Activated naive CD8-positive, alpha-beta T cell treated with anti-CD3 and anti-CD28 coated beads, Interleukin-2, amount 50 U/mL, for 16 hours (primary cell): ENCODE measurements at regions not wholly inside any gene's neighbourhood (a gene's known extent, or its start where the extent isn't known, plus 50 kb on each side); places are given as distances from the start of the nearest gene placed in this dataset.
A peak's percentile ranks its signal among the peaks of the same experiment; 100 is the strongest.
"Not testable (repeated sequence)": the region's sequence is repeated elsewhere in the genome, so short reads cannot be mapped to it uniquely, and the experiment has no call there.

Source experiments
- DNase-seq: peaks from one replicate; pipeline ENCODE4 v3.0.0-alpha.2; 2020; ENCODE audit warnings: low read depth, low spot score

- DNase-seq = no peak
Observed at GRCh38 chr5:153223376-153223775, 267.1 kb upstream of the GRIA1 start.

DNA sequence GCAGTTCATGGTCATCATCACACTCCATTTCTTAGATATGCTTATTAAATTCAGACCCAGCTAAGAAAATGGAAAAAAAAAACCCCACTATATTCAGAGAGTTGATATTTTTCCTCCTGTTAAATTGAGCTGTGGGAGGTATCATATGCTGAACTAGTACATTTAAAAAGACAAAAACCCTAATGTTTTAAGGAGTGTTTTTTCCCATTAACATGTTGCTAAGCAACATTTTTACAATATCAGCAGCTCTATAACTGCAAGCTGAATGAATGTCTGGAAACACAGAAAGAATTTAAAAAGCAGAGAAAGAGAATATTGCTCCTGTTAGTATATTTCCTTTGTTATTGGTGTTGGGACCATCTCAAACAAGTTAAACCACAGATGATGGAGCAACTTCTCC lies 265.8 kb upstream of the GRIA1 start:
- DNase-seq = no peak

GRCh38 chr5:153233933-153234332 lies 256.5 kb upstream of the GRIA1 start:
- DNase-seq = no peak

GRCh38 chr5:153236319-153236718 lies 254.2 kb upstream of the GRIA1 start:
- DNase-seq = no peak

GRCh38 chr5:153237671-153238332 lies 252.7 kb upstream of the GRIA1 start:
- no peak for DNase-seq

GRCh38 chr5:153257381-153257780 lies 233.1 kb upstream of the GRIA1 start:
- DNase-seq = no peak

DNA sequence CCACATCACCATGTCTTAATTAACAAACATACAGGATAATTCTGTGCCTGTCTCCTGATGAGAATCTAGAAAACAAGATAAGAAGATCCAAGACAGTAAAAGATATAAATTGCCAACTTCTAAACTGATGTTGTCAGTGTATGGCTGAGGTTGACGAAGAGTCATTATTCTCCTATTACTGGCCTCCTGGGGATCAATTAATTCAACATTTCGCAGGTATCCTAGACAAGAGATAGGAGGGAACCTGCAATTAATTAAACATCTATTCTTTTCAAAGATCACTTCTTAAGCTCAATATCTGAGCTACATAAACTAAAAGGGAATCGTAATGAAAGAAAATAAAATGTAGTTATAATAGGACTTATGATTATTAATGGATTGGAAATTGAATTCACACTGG lies 232.0 kb upstream of the GRIA1 start:
- no peak for DNase-seq

DNA sequence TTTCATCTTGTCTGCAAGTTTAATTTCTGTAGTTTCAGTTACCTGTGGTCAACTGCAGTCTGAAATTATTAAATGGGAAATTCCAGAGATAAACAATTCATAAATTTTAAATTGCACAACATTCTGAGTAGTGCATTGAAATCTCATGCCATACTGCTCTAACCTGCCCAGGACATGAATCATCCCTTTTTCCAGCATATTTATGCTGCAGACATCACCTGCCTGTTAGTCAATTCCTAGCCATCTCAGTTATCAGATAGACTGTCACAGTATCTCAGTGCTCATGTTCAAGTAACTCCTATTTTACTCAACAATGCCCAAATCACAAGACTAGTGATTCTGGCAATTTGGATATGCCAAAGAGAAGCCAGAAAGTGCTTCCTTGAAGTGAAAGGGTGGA lies 223.0 kb upstream of the GRIA1 start:
- DNase-seq = no peak

DNA sequence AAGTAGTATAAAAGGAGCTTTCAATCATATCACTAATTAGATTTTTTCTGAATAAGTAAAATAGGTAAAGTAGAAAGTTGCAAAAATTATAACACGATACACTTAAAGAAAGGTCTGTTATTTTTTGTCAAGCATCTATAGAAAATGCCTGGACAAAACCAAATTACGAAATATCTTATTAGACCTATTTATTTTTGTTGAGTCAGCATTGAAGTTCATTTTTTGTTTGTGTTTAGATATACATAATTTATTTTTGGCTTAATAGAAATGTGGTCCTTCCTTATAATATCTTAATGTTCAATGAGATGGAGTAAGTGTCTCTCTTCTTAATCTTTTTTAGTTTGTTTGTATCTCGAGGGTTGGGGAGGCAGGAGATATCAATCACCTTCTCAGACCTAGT lies 214.8 kb upstream of the GRIA1 start:
- DNase-seq = no peak

- no peak for DNase-seq
Observed at GRCh38 chr5:153276151-153276550, 214.3 kb upstream of the GRIA1 start.

DNA sequence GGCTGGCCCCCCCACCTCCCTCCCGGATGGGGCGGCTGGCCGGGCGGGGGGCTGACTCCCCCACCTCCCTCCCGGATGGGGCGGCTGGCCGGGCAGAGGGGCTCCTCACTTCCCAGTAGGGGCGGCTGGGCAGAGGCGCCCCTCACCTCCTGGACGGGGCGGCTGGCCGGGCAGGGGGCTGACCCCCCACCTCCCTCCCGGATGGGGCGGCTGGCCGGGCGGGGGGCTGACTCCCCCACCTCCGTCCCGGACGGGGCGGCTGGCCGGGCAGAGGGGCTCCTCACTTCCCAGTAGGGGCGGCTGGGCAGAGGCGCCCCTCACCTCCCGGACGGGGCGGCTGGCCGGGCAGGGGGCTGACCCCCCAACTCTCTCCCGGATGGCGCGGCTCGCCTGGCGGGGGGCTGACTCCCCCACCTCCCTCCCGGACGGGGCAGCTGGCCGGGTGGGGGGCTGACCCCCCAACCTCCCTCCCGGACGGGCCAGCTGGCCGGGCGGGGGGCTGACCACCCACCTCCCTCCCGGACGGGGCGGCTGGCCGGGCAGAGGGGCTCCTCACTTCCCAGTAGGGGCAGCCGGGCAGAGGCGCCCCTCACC lies 194.1 kb upstream of the GRIA1 start:
- not testable (repeated sequence) for DNase-seq

DNA sequence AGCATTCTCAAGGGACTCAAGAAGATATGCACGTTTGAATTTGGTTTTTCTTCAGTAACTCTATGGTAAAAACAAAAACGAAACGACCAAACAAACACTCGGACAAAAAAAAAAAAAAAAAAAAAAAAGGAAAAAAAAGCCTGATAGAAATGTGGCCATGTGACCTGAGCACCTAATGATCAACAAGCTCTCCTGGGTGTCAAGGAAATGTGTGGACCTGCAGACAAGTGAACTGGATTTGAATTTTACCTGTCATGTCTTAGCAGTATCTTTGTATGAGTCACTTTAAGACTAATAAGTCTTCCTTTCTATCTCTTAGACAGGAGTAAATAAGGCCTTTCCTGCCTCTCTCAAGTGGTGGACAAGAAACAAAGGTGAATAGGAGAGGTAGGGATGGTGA lies 190.6 kb upstream of the GRIA1 start:
- DNase-seq = no peak

GRCh38 chr5:153308282-153308681 lies 182.2 kb upstream of the GRIA1 start:
- no peak for DNase-seq

DNA sequence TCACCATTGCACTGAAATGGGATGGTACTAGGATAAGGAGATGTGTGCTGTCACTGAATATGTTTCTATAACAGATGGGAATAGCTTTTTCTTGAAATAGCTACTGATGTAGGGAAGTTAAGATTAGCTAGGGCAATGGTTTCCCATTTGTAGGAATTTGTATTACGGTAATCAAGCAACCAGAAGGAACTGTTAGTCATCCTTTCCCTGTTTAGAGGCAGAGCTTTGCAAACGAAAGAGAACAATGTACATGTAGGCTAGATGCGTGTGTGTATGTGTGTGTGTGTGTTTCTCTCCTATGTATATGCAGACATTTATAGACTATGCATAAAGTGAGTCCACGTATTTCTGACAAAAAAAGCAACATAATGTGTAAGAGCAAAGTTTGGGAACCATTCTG lies 171.9 kb upstream of the GRIA1 start:
- no peak for DNase-seq

- no peak for DNase-seq
Observed at GRCh38 chr5:153321478-153321877, 169.0 kb upstream of the GRIA1 start.

GRCh38 chr5:153340139-153340538 lies 150.3 kb upstream of the GRIA1 start:
- DNase-seq = no peak

DNA sequence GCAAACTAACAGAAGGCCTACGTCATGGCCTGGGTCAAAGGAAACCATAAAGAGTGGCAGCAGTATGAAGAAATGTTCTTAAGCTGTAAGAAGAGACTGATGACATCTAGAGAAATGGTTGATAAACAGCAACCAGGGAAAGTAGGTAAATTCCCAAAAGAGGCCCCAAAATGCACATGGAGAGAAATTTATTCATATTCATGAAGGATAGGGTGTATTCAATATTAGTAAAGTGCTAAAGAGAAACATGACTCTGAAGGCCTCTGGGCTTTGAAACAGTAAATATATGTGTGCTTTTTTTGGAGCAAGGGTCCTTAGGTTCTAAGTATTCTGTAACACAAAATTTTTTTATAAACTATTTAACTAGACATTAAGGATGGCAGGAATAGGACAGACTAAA lies 149.7 kb upstream of the GRIA1 start:
- no peak for DNase-seq

- no peak for DNase-seq
Observed at GRCh38 chr5:153342487-153342886, 148.0 kb upstream of the GRIA1 start.

GRCh38 chr5:153347611-153348010 lies 142.9 kb upstream of the GRIA1 start:
- no peak for DNase-seq

DNA sequence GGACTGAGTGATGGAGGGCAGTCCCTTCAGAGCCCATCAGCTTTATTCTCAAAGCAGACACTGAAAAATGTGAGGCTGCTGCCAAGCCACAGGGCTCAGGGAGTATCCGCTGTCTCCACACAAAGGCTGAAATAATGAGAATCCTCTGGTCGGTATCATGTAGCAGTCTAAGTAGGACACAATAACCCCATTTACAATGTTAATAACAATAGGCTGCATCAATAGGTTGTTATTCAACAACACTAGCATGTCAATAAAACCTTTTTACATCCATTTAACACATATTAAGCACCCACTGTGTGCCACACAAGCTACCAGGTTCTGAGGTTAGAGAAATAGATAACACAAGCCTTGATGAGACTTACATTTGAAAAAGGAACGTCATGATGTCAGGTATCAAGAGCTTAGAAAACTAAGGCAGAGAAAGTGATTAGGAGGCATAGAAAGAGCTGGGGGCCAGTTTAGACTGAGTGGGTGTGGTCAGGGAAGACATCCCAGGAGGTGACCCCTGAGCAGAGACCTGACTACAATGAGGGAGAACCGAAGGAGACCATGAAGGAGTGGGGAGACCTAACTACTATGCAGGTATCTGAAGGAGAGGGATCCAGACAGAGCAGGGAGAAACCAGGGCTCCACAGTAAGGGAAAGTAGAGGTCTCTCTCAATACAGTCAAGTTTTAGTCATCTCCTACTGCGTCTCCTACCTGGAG lies 140.1 kb upstream of the GRIA1 start:
- no peak for DNase-seq

DNA sequence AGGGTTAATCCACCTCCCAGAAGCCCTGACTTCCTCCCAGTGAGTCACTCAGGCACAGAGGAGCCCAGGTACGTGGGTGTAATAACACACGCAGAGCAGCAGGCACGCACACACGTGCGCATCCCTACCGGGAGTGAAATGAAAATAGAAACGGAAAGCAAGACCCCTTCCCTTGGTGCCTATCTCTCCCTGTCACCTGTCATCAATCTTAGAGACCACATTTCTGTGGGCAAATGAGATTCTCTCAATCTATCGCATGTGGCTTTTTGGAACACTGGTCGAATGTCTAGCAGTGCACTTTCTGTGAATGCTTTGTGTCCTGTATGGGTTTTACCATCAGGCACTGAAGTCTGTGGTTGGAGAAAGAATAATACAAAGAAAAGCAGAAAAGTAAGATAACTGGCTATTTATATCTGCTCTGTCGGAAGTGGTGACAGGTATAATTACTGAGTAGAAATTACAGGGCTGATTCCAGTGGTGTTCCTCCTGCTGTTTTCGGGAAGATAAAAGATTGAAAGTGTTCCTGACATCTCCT lies 137.7 kb upstream of the GRIA1 start:
- peak; percentile 21 for DNase-seq

- DNase-seq = no peak
Observed at GRCh38 chr5:153357493-153358112, 132.9 kb upstream of the GRIA1 start.
